HepG2 (cell line): ENCODE measurements at regions not wholly inside any gene's neighbourhood (a gene's known extent, or its start where the extent isn't known, plus 50 kb on each side); places are given as distances from the start of the nearest gene placed in this dataset.
A peak's percentile ranks its signal among the peaks of the same experiment; 100 is the strongest.

Experiments
- CHD4 ChIP-seq: fragments of 200-600 bp; sonication (generic); IDR thresholded peaks from 2 replicates; pipeline ENCODE4 v1.7.0; 2017; ENCODE audit warnings: mild to moderate bottlenecking, low read length, borderline replicate concordance
- KAT2B ChIP-seq: fragments of 150-350 bp; IDR thresholded peaks from 2 replicates; pipeline ENCODE4 v1.6.1; 2014; ENCODE audit warnings: low read depth, low read length, borderline replicate concordance
- KDM1A ChIP-seq: IDR thresholded peaks from 2 replicates; pipeline ENCODE4 v1.6.1; 2016; ENCODE audit warnings: missing compliant biosample characterization
- POGZ ChIP-seq: sonication (generic); formaldehyde crosslinking; IDR thresholded peaks from 2 replicates; pipeline ENCODE4 v1.4.0; 2020; ENCODE audit warnings: mild to moderate bottlenecking, missing genetic modification reagents
- RBFOX2 ChIP-seq: fragments of 200-400 bp; formaldehyde crosslinking; IDR thresholded peaks from 2 replicates; pipeline ENCODE4 v1.6.1; 2017; ENCODE audit warnings: low read depth, mild to moderate bottlenecking, low read length
- RFX3 ChIP-seq: IDR thresholded peaks from 2 replicates; pipeline ENCODE4 v1.6.1; 2016; ENCODE audit warnings: missing biosample characterization, missing genetic modification reagents
- RFX5 ChIP-seq: IDR thresholded peaks from 2 replicates; pipeline ENCODE4 v1.6.1; 2011; ENCODE audit warnings: low read depth, low read length, improper control_type of control experiment
- SMARCC2 ChIP-seq: fragments of 450-650 bp; IDR thresholded peaks from 2 replicates; pipeline ENCODE4 v1.6.1; 2017; ENCODE audit warnings: antibody characterized with exemption, mild to moderate bottlenecking
- ZBTB21 ChIP-seq: sonication (generic); formaldehyde crosslinking; IDR thresholded peaks from 2 replicates; pipeline ENCODE4 v1.4.0; 2020; ENCODE audit warnings: missing genetic modification reagents
- ZMAT3 ChIP-seq: sonication (generic); formaldehyde crosslinking; conservative IDR thresholded peaks from 2 replicates; pipeline ENCODE4 v1.7.0; 2021; ENCODE audit warnings: missing genetic modification reagents
- ZNF510 ChIP-seq: sonication (generic); formaldehyde crosslinking; IDR thresholded peaks from 2 replicates; pipeline ENCODE4 v1.4.0; 2020; ENCODE audit warnings: low read depth, mild to moderate bottlenecking, missing genetic modification reagents
- ZNF569 ChIP-seq: sonication (generic); formaldehyde crosslinking; IDR thresholded peaks from 2 replicates; pipeline ENCODE4 v1.5.0; 2020; ENCODE audit warnings: mild to moderate bottlenecking, missing genetic modification reagents, moderate library complexity, borderline replicate concordance
- ZNF572 ChIP-seq: sonication (generic); formaldehyde crosslinking; IDR thresholded peaks from 2 replicates; pipeline ENCODE4 v1.5.1; 2020; ENCODE audit warnings: mild to moderate bottlenecking, missing genetic modification reagents
- ZNF720 ChIP-seq: sonication (generic); formaldehyde crosslinking; IDR thresholded peaks from 2 replicates; pipeline ENCODE4 v1.4.0; 2020; ENCODE audit warnings: missing genetic modification reagents
- ZNF841 ChIP-seq: sonication (generic); formaldehyde crosslinking; IDR thresholded peaks from 2 replicates; pipeline ENCODE4 v1.8.1; 2023; ENCODE audit warnings: missing genetic modification reagents, borderline replicate concordance
- ZNF891 ChIP-seq: sonication (generic); formaldehyde crosslinking; IDR thresholded peaks from 2 replicates; pipeline ENCODE4 v1.5.0; 2020; ENCODE audit warnings: mild to moderate bottlenecking, missing genetic modification reagents
- TF ChIP-seq, protein P1 (sequence below): IDR thresholded peaks from 2 replicates; pipeline ENCODE4 v1.6.1; 2016; ENCODE audit warnings: missing compliant biosample characterization, missing genetic modification reagents, borderline replicate concordance
- TF ChIP-seq, protein P2 (sequence below): sonication (generic); formaldehyde crosslinking; IDR thresholded peaks from 2 replicates; pipeline ENCODE4 v1.8.1; 2023; ENCODE audit warnings: mild to moderate bottlenecking, moderate library complexity, missing genetic modification reagents
- TF ChIP-seq, protein P3 (sequence below): fragments of 450-650 bp; IDR thresholded peaks from 2 replicates; pipeline ENCODE4 v1.6.1; 2017; ENCODE audit warnings: mild to moderate bottlenecking
- TF ChIP-seq, protein P4 (sequence below): sonication (generic); formaldehyde crosslinking; IDR thresholded peaks from 2 replicates; pipeline ENCODE4 v1.5.0; 2020; ENCODE audit warnings: missing genetic modification reagents, mild to moderate bottlenecking, borderline replicate concordance
- TF ChIP-seq, protein P5 (sequence below): sonication (generic); formaldehyde crosslinking; IDR thresholded peaks from 2 replicates; pipeline ENCODE4 v1.4.0; 2020; ENCODE audit warnings: missing genetic modification reagents

GRCh38 chr20:50447102-50447804, 62.9 kb upstream of the PTPN1 start (continued):
- 0 out of 2 replicates have a peak, but pooled peaks have one; percentile 34 for TF ChIP-seq ZNF891 (CRISPR knock-in tag)
- TF ChIP-seq ZNF572 (CRISPR knock-in tag) = no peak
- no peak for TF ChIP-seq SMARCC2
- no peak for TF ChIP-seq ZMAT3 (CRISPR knock-in tag)
- 0 out of 2 replicates have a peak, but pooled peaks have one; percentile 18 for TF ChIP-seq POGZ (CRISPR knock-in tag)
- TF ChIP-seq, protein P1, sequence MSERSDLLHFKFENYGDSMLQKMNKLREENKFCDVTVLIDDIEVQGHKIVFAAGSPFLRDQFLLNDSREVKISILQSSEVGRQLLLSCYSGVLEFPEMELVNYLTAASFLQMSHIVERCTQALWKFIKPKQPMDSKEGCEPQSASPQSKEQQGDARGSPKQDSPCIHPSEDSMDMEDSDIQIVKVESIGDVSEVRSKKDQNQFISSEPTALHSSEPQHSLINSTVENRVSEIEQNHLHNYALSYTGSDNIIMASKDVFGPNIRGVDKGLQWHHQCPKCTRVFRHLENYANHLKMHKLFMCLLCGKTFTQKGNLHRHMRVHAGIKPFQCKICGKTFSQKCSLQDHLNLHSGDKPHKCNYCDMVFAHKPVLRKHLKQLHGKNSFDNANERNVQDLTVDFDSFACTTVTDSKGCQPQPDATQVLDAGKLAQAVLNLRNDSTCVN (CRISPR knock-in tag) = no peak
- TF ChIP-seq, protein P2, sequence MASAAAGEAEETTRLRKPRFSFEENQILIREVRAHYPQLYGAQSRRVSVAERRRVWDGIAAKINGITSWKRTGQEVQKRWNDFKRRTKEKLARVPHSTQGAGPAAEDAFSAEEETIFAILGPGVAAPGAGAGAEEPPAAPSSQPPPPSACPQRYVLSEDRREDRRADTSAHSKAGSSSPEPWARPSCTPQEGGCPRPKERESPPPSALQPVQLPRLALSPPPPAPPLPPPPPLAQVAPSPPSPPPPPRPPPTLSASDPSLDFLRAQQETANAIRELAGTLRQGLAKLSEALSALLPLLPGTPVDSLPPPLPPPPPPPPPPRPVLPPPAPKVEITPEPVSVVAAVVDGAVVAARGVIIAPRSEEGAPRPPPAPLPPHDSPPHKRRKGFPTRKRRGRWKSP (CRISPR knock-in tag) = no peak
- no peak for TF ChIP-seq KAT2B
- TF ChIP-seq, protein P3, sequence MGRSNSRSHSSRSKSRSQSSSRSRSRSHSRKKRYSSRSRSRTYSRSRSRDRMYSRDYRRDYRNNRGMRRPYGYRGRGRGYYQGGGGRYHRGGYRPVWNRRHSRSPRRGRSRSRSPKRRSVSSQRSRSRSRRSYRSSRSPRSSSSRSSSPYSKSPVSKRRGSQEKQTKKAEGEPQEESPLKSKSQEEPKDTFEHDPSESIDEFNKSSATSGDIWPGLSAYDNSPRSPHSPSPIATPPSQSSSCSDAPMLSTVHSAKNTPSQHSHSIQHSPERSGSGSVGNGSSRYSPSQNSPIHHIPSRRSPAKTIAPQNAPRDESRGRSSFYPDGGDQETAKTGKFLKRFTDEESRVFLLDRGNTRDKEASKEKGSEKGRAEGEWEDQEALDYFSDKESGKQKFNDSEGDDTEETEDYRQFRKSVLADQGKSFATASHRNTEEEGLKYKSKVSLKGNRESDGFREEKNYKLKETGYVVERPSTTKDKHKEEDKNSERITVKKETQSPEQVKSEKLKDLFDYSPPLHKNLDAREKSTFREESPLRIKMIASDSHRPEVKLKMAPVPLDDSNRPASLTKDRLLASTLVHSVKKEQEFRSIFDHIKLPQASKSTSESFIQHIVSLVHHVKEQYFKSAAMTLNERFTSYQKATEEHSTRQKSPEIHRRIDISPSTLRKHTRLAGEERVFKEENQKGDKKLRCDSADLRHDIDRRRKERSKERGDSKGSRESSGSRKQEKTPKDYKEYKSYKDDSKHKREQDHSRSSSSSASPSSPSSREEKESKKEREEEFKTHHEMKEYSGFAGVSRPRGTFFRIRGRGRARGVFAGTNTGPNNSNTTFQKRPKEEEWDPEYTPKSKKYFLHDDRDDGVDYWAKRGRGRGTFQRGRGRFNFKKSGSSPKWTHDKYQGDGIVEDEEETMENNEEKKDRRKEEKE = no peak
- no peak for TF ChIP-seq ZNF720
- TF ChIP-seq CHD4 = 0 out of 2 replicates have a peak, but pooled peaks have one; percentile 71
- no peak for TF ChIP-seq RBFOX2
- peak; percentile 71; the same call in 1 of the 2 replicates for TF ChIP-seq KDM1A (CRISPR knock-in tag)
- TF ChIP-seq, protein P4, sequence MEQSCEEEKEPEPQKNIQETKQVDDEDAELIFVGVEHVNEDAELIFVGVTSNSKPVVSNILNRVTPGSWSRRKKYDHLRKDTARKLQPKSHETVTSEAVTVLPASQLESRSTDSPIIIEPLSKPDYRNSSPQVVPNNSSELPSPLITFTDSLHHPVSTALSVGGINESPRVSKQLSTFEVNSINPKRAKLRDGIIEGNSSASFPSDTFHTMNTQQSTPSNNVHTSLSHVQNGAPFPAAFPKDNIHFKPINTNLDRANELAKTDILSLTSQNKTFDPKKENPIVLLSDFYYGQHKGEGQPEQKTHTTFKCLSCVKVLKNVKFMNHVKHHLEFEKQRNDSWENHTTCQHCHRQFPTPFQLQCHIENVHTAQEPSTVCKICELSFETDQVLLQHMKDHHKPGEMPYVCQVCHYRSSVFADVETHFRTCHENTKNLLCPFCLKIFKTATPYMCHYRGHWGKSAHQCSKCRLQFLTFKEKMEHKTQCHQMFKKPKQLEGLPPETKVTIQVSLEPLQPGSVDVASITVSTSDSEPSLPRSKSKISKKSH = no peak
- no peak for TF ChIP-seq ZNF841
- no peak for TF ChIP-seq ZBTB21 (CRISPR knock-in tag)
- TF ChIP-seq RFX3 (CRISPR knock-in tag) = no peak
- TF ChIP-seq ZNF510 = peak; percentile 56; the same call in 1 of the 2 replicates
- no peak for TF ChIP-seq RFX5
- TF ChIP-seq ZNF569 (CRISPR knock-in tag) = no peak
- TF ChIP-seq, protein P5, sequence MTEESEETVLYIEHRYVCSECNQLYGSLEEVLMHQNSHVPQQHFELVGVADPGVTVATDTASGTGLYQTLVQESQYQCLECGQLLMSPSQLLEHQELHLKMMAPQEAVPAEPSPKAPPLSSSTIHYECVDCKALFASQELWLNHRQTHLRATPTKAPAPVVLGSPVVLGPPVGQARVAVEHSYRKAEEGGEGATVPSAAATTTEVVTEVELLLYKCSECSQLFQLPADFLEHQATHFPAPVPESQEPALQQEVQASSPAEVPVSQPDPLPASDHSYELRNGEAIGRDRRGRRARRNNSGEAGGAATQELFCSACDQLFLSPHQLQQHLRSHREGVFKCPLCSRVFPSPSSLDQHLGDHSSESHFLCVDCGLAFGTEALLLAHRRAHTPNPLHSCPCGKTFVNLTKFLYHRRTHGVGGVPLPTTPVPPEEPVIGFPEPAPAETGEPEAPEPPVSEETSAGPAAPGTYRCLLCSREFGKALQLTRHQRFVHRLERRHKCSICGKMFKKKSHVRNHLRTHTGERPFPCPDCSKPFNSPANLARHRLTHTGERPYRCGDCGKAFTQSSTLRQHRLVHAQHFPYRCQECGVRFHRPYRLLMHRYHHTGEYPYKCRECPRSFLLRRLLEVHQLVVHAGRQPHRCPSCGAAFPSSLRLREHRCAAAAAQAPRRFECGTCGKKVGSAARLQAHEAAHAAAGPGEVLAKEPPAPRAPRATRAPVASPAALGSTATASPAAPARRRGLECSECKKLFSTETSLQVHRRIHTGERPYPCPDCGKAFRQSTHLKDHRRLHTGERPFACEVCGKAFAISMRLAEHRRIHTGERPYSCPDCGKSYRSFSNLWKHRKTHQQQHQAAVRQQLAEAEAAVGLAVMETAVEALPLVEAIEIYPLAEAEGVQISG (CRISPR knock-in tag) = no peak
